GM20000 (cell line): ENCODE measurements at regions not wholly inside any gene's neighbourhood (a gene's known extent, or its start where the extent isn't known, plus 50 kb on each side); places are given as distances from the start of the nearest gene placed in this dataset.

Experiments
- DNase-seq: peaks from one replicate; pipeline ENCODE4 v3.0.0; 2012; ENCODE audit warnings: low spot score
- TF ChIP-seq, protein P1 (sequence below): IDR thresholded peaks from 2 replicates; pipeline ENCODE4 v1.5.1; 2012; ENCODE audit warnings: mild to moderate bottlenecking, control low read depth; ENCODE audit errors: extremely low read depth, missing control alignments

DNA sequence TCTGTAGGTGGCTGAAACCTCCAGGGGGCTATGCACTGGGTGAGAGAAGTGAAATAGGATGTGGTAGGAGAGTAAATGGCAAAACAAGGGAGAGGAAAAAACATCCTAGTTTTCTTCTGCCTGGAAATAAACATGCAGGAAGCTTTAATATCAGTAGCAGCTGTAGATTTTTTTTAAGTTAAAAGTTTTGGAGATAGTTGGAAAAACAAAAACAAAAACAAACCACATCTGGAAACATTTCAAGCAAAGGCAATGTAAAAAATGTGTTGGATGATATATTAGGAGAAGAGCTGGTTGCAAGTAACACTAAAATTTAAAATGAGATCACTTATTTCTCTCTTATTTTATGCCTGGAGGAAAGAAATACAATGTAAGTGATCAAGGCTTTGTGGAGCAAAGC is 388.0 kb downstream of the SPRY1 start:
- TF ChIP-seq, protein P1, sequence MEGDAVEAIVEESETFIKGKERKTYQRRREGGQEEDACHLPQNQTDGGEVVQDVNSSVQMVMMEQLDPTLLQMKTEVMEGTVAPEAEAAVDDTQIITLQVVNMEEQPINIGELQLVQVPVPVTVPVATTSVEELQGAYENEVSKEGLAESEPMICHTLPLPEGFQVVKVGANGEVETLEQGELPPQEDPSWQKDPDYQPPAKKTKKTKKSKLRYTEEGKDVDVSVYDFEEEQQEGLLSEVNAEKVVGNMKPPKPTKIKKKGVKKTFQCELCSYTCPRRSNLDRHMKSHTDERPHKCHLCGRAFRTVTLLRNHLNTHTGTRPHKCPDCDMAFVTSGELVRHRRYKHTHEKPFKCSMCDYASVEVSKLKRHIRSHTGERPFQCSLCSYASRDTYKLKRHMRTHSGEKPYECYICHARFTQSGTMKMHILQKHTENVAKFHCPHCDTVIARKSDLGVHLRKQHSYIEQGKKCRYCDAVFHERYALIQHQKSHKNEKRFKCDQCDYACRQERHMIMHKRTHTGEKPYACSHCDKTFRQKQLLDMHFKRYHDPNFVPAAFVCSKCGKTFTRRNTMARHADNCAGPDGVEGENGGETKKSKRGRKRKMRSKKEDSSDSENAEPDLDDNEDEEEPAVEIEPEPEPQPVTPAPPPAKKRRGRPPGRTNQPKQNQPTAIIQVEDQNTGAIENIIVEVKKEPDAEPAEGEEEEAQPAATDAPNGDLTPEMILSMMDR = no peak
- DNase-seq = no peak

DNA sequence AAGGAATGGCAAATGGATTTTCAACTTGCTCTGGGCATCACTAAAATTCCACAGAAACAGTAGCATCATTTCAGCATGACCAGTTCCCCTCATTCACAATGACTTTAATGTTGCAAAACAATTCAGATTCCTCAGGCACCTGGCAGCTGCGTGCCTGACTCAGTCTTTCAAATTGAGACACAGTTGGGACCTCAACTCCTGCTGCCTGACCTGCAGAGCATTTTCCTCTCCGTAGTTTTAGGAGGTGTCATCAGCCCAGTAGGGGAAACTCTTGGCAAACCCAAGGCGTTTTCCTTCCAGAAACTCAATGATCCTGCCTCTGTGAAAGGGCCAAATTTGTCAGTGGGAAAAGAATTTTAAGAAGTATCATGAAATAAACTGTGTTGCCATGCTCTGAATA is 388.9 kb downstream of the SPRY1 start:
- DNase-seq = no peak
- TF ChIP-seq, protein P1 = no peak

DNA sequence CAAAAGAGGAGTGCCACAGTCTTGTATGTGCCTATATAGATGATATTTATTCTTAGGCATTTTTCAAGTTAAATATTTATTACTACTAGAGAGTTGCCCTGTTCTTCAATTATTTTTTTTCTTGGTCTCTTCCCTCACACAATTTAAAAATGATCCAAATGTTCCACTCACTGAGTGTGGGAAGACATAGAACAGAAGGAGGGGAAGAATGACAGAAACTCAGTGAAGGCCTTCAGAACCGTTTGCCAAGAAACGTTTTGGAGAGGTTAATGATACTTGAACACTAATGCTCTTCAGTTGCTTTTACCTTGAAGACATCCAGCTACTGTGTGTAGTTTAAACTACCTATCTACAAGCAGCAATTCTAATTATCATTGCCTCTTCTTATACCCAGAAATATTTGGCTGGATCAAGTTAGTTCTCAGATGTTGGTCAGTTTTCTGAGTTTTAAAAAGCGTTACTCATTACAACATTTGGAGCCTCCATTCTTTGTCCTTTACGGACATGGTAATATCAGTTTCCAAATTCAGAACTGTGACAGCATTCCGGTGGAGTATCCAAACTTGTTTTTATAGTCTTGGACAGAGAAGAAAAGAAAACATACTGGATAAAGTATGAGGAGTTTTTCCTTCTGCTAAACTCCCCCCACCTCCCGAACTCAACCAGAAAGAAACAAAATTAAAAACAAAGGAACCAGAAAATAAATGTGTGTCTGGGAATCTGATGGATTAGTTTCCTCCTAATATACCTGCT is 389.7 kb downstream of the SPRY1 start:
- DNase-seq = no peak
- TF ChIP-seq, protein P1 = no peak

DNA sequence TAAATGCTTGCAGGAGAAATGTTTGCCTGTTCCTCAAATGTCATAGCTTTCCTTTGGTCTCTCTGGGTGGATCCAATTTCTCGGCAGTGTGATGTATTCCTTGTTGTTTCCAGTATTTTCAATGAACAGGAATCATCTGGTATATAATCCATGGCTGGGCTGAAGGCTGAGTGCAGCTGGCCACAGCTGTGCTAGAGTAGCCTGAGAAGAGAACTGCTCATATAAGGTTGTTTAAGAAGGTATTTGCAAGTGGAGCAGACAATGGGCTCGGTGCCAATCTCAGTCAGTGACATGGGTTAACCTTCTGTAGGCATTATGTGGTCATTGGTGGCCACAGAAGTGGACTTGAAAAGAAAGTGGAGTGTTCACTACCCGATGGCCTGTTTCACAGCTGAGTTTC is 390.3 kb downstream of the SPRY1 start:
- TF ChIP-seq, protein P1 = no peak
- no peak for DNase-seq

DNA sequence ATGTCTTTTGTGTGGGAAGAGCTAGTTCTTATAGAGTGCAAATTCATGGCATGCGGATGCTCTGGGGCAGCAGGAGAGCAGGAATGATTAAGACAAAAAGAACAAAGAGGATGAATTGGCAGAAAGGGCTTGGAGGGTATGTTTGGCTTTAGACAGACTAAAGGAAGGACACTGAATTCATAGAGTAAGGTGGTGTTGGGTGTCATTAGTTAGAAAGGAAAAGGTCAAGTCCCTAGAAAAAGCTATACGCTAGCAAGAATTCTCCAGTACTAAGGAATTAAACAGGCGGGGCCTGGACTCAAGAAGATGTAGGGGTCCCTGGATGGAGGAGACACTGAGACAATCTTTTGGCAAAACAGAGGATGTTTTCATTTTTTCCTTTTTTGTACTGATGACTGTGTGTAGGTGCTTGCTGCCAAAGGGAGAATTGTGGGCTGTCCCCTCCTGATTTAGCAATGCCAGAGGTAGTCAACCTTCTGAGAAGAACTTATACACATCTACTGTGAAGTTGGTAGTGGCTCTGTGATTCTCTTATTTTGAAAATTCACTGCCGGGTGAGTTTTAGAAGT is 391.0 kb downstream of the SPRY1 start:
- no peak for DNase-seq
- TF ChIP-seq, protein P1 = no peak

DNA sequence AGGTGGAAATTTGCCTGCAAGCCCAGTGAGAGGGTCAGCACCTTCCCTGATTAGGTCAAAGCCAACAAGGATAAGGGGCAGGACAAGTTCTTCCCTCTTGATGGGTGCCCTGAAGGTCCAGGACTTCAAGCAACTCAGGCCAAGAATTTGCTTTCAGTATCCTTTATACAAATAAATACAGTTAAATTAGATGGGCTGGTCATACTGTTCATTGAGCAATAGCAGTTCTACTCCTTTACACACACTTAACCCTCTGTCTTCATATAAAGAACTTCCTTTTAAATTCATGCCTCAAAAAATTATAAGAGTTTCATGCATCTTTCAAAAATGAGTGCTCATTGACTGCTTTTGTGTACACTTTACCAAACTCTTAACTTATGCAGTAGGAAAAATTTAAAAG is 392.0 kb downstream of the SPRY1 start:
- TF ChIP-seq, protein P1 = no peak
- no peak for DNase-seq

DNA sequence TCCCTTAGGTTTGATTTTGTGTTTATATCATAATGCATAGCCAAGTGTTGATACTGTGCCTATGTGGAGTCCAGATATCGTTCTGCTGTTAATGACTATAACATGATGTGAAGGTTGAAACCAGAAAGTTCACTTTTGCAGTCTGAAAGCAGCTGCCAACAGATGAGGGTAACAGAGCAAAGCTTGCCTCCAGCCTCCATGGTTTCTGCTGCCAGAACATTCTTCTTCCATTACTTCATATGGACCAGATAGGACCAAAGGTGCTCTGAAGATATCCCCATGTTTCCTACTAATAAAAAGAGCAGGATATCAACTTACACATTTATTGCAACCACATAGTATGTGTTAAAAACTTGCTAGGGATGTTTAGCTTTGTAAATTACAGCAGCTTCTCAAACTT is 394.1 kb downstream of the SPRY1 start:
- TF ChIP-seq, protein P1 = no peak
- no peak for DNase-seq
